Keratinocyte (primary cell): ENCODE measurements at regions not wholly inside any gene's neighbourhood (a gene's known extent, or its start where the extent isn't known, plus 50 kb on each side); places are given as distances from the start of the nearest gene placed in this dataset.

ENCODE experiments used
- DNase-seq: peaks from one replicate; pipeline ENCODE4 v3.0.0-alpha.2; 2011; ENCODE audit warnings: low read depth, missing footprints, low spot score
- FAIRE-seq: peaks from 2 replicates; lab custom pipeline; 2011; peaks lifted over from hg19 to GRCh38; lab: Jason Lieb, UNC
- H2AFZ ChIP-seq: 2 replicates; pipeline ENCODE4 v1.6.0; 2012; ENCODE audit warnings: low read length, control low read depth, inconsistent platforms; ENCODE audit not compliant: control insufficient read depth
- H3K27ac ChIP-seq: 2 replicates; pipeline ENCODE4 v1.5.1; 2011; ENCODE audit warnings: low read length; ENCODE audit not compliant: control insufficient read depth, insufficient read depth
- H3K27me3 ChIP-seq: 3 replicates; pipeline ENCODE4 v1.6.0; 2011; ENCODE audit warnings: low read length; ENCODE audit not compliant: control insufficient read depth, insufficient read depth; ENCODE audit errors: extremely low read depth
- H3K36me3 ChIP-seq, 2 experiments: 2 replicates in 1 of 2; 3 replicates in 1 of 2; pipeline ENCODE4 v1.5.1; 2011; ENCODE audit warnings: low read length in 2 of 2, mild to moderate bottlenecking in 1 of 2; ENCODE audit not compliant: control insufficient read depth in 2 of 2, insufficient read depth in 2 of 2; ENCODE audit errors: extremely low read depth in 1 of 2
- H3K4me1 ChIP-seq: 3 replicates; pipeline ENCODE4 v1.5.1; 2011; ENCODE audit warnings: low read length; ENCODE audit not compliant: control insufficient read depth, insufficient read depth; ENCODE audit errors: extremely low read depth
- H3K4me2 ChIP-seq: 3 replicates; pipeline ENCODE4 v1.6.0; 2011; ENCODE audit warnings: low read depth, low read length; ENCODE audit not compliant: control insufficient read depth, insufficient read depth; ENCODE audit errors: extremely low read depth
- H3K4me3 ChIP-seq, 3 experiments: fragments of 200-600 bp in 1 of 3; sonication (generic) in 1 of 3; 2 replicates in 2 of 3; 3 replicates in 1 of 3; pipeline ENCODE4 v1.5.1; 2011 to 2016; ENCODE audit warnings: low read length in 3 of 3, mild to moderate bottlenecking in 3 of 3, control low read depth in 2 of 3, inconsistent platforms in 1 of 3, low read depth in 1 of 3, mixed read lengths in 1 of 3, mixed run types in 1 of 3, moderate library complexity in 1 of 3; ENCODE audit not compliant: control insufficient read depth in 2 of 3, insufficient read depth in 2 of 3; ENCODE audit errors: extremely low read depth in 1 of 3
- H3K79me2 ChIP-seq: 2 replicates; pipeline ENCODE4 v1.6.0; 2012; ENCODE audit warnings: low read length; ENCODE audit not compliant: control insufficient read depth, insufficient read depth
- H3K9ac ChIP-seq: 3 replicates; pipeline ENCODE4 v1.6.0; 2011; ENCODE audit warnings: low read length; ENCODE audit not compliant: control insufficient read depth, insufficient read depth; ENCODE audit errors: extremely low read depth
- H3K9me1 ChIP-seq: 3 replicates; pipeline ENCODE4 v1.6.0; 2011; ENCODE audit warnings: low read length; ENCODE audit not compliant: control insufficient read depth, insufficient read depth; ENCODE audit errors: extremely low read depth
- H3K9me3 ChIP-seq: 2 replicates; pipeline ENCODE4 v1.5.1; 2012; ENCODE audit warnings: low read depth, low read length; ENCODE audit not compliant: control insufficient read depth
- H4K20me1 ChIP-seq: 3 replicates; pipeline ENCODE4 v1.6.0; 2011; ENCODE audit warnings: low read length; ENCODE audit not compliant: control insufficient read depth, insufficient read depth; ENCODE audit errors: extremely low read depth
- EZH2 ChIP-seq: IDR thresholded peaks from one replicate; pipeline ENCODE4 v1.6.1; 2012; ENCODE audit warnings: inconsistent platforms, mild to moderate bottlenecking, low read length, moderate library complexity
- dilution Hi-C: fragments of 300-500 bp; cut with MboI; formaldehyde crosslinking; loops from one replicate; pipeline ENCODE4 v1.7.0; 2020; ENCODE audit warnings: low sequenced_read_pairs; ENCODE audit not compliant: extremely low pct_ligation_motif_present
- TF ChIP-seq, protein P1 (sequence below), 3 experiments: IDR thresholded peaks in 1 of 3; conservative IDR thresholded peaks in 1 of 3; optimal IDR thresholded peaks in 1 of 3; 2 replicates in 2 of 3; 3 replicates in 1 of 3; pipeline versions ENCODE3 to v1.5.1; 2011; ENCODE audit warnings: low read length in 3 of 3, mild to moderate bottlenecking in 3 of 3, moderate library complexity in 2 of 3, control low read depth in 1 of 3, inconsistent platforms in 1 of 3; ENCODE audit not compliant: insufficient read depth in 2 of 3; ENCODE audit errors: extremely low read depth in 1 of 3

DNA sequence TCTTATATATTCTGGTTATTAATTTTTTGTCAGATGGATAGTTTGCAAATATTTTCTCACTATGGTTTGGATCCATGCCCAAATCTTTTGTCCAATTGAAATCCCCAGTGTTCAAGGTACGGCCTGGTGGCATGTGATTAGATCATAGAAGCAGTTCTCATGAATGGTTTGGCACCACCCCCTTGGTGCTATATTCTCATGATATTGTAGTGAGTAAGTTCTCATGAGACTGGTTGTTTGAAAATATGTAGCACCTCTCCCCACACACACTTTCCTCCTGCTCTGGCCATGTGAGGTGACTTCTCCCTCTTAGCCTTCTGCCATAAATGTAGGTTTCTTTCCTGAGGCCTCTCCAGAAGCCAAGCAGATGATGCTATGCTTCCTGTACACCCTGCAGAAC, 107.7 kb upstream of the KYNU start:
- no peaks in the 10 kb centered on the region for H3K27me3 ChIP-seq

DNA sequence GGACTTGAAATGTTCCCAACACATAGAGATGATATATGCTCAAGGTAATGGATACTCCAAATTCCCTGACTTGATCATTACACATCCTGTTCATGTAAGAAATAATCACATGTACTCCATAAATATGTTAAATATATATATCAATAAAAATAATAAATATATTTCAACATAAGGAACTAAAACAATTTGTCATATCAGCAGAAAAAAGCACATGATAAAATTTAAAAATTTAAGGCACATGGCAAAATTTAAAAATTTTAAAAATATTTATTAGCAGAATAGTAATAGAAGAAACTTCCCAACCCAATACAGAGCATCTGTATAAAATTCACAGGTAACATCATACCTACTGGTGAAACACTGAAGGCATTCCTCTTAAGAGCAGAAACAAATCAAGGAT, 109.6 kb upstream of the KYNU start:
- no peak for FAIRE-seq
- Histone ChIP-seq H2AFZ (no peak overlapping the region), H3K27me3 (no peaks in the 10 kb centered on the region), H3K9me3 (peaks cover 3% of the 10 kb centered on the region), H4K20me1 (no peaks in the 10 kb centered on the region), H3K4me2 (no peak overlapping the region), H3K36me3 (no peaks in the 10 kb centered on the region), H3K4me3 (no peak overlapping the region), H3K4me1 (no peaks in the 10 kb centered on the region), H3K9ac (no peak overlapping the region), H3K9me1 (no peaks in the 10 kb centered on the region), H3K79me2 (no peaks in the 10 kb centered on the region), H3K27ac (no peak overlapping the region)
- dilution Hi-C loops, result no loop called here
- TF ChIP-seq, protein P1, sequence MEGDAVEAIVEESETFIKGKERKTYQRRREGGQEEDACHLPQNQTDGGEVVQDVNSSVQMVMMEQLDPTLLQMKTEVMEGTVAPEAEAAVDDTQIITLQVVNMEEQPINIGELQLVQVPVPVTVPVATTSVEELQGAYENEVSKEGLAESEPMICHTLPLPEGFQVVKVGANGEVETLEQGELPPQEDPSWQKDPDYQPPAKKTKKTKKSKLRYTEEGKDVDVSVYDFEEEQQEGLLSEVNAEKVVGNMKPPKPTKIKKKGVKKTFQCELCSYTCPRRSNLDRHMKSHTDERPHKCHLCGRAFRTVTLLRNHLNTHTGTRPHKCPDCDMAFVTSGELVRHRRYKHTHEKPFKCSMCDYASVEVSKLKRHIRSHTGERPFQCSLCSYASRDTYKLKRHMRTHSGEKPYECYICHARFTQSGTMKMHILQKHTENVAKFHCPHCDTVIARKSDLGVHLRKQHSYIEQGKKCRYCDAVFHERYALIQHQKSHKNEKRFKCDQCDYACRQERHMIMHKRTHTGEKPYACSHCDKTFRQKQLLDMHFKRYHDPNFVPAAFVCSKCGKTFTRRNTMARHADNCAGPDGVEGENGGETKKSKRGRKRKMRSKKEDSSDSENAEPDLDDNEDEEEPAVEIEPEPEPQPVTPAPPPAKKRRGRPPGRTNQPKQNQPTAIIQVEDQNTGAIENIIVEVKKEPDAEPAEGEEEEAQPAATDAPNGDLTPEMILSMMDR (optimal IDR thresholded peaks at IDR 0.05 in 1 of 3, IDR thresholded peaks at IDR 0.05 in 1 of 3, conservative IDR thresholded peaks at IDR 0.05 in 1 of 3; ENCODE audit: extremely low read depth in 1 of 3, insufficient read depth in 2 of 3, low read length in 3 of 3), result no peak
- TF ChIP-seq EZH2, result no peak
- DNase-seq, result no peak

More for the DNA sequence above, 107.7 kb upstream of the KYNU start:
- no peaks in the 10 kb centered on the region for H3K4me1 ChIP-seq
- H2AFZ ChIP-seq, result peak overlapping the region; percentile 36
- H3K4me2 ChIP-seq, result no peak overlapping the region
- TF ChIP-seq, protein P1 (optimal IDR thresholded peaks at IDR 0.05 in 1 of 3, IDR thresholded peaks at IDR 0.05 in 1 of 3, conservative IDR thresholded peaks at IDR 0.05 in 1 of 3; ENCODE audit: extremely low read depth in 1 of 3, insufficient read depth in 2 of 3, low read length in 3 of 3), result no peak
- TF ChIP-seq EZH2, result no peak
- no peaks in the 10 kb centered on the region for H3K36me3 ChIP-seq
- H3K9me3 ChIP-seq, result peaks cover 3% of the 10 kb centered on the region
- H3K9me1 ChIP-seq, result no peaks in the 10 kb centered on the region
- H3K79me2 ChIP-seq, result no peaks in the 10 kb centered on the region
- no peak overlapping the region for H3K9ac ChIP-seq
- no peak for FAIRE-seq
- no peak for DNase-seq
- no peaks in the 10 kb centered on the region for H4K20me1 ChIP-seq
- H3K4me3 ChIP-seq, result no peak overlapping the region
- no peak overlapping the region for H3K27ac ChIP-seq
- dilution Hi-C loops, result no loop called here
